ENCODE measurements at regions not wholly inside any gene's neighbourhood (a gene's known extent, or its start where the extent isn't known, plus 50 kb on each side); places are given as distances from the start of the nearest gene placed in this dataset.

- TF ChIP-seq CTCF (IDR thresholded peaks at IDR 0.05), result no peak
- no peak for TF ChIP-seq EP300 (IDR thresholded peaks at IDR 0.05)
- no peak for TF ChIP-seq POLR2AphosphoS5 (IDR thresholded peaks at IDR 0.05)
- no peak for TF ChIP-seq POLR2A (IDR thresholded peaks at IDR 0.05)
Measured at GRCh38 chrX:20802036-20802435, 535.3 kb upstream of the RPS6KA3 start.

All from sigmoid colon (tissue), 4 donors.